HG03097 (cell line): ENCODE measurements at regions not wholly inside any gene's neighbourhood (a gene's known extent, or its start where the extent isn't known, plus 50 kb on each side); places are given as distances from the start of the nearest gene placed in this dataset.

Source experiments
- ATAC-seq: cut with Tn5 transposase; IDR thresholded peaks from one replicate; pipeline ENCODE4 v1.9.1; 2021; ENCODE audit not compliant: unreplicated experiment, low FRiP score

DNA sequence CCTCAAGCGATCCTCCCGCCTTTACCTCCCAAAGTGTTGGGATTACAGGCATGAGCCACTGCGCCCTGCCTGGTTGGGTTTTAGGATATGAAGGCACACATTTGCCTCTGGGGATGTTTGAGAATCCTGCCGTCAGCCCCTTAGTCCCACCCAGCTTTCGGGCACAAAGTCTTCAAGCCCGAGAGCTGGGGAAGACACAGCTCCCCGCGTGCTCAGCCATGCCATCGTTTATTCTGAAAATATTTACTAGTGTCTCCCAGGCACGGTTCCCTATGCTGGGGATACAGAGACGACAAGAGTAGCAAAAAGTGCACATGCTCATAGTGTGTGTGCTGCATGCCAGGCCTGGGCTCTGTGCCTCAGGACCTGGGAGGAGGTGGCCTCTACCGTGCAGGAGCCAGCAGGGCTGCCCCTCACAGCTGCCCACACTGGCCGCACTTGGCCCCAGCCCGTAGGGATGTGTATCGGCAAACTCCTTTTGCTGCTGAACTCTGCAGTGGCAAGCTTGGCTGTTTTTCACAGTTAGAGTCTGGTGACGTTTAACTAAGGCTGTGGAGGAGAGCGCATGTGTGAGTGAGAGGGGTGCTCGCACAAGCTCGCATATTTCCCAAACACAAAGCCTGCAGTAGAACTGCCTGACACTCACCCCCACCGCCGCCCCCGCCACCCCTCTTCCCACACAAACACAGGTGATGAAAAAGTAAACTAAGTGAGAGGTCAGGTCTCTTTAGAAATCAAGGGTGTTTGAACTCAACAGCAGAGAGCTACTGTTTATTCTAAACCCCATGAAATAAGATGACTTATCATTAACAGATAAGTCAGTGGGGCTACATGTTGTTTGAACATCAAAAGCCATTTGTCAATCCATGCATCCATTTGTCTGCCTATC lies 266.4 kb downstream of the MRTFB start:
- ATAC-seq: no peak

DNA sequence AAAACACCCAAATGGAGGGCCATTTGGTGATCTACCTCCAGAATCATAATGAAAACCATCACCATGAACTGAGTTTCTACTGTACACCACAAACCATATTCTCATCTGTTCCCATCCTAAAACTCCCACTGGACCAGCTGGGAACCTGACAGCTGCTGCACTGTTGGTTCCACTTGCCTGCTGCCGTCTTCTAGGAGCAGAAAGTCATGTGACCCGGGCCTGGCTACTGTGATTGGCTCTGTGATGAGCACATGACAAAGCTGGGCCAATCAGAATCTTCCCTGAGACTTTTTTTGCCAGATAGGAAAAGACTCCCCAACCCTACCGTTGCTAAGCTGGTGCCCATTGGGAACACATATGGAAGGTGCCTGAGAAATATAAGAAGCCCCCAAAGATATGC lies 264.2 kb downstream of the MRTFB start:
- ATAC-seq: no peak

DNA sequence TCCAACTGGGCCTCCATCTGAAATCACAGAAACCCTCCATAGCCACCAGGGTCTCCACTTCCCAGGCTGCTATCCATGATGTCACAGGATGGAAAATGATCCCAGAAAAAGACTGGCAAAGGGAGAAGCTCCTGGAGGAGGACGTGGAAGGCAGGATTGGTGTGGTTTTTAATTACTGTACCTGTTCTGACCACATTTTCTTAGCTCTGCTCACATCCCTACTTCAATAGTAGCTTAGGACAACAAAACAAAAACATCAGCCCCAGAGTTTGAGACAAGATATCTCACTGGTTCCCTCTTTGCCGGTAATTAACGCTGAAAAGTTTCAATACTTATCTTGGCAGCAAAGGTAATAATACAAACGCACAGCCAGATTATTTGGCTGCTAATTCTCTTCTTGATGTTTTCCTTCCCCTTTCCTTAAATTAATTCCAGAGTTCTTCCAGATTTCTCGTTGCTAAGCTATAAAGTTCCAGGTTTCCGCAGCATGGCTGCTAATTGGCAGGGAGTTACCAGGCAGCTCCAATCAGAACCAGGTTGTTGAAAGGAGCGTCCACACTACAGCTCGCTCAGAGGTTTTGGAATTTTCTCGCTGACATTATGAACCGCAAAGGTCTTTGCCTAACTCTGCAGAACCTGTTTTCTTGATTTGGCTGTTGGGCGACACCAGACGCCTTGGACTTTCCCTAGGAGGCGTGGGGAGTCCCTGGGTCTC lies 263.4 kb downstream of the MRTFB start:
- no peak for ATAC-seq

DNA sequence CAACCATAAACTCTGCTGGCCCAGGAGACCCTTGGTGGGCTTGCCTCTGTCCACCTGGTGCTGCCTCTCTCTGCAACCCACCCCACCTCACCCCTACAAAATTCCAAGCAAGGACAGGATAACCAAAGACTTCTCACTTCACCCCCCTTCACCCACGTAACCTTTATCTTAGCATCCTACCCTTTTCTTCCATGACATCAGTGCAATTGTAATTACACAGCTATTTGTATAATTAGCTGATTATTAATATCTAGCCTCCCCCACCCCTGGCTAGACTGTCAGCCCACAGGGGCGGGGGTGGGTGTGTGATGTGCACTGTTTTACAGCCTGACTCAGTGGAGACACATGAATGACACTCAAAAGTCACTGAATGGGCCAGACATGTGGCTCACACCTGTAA lies 262.2 kb downstream of the MRTFB start:
- no peak for ATAC-seq

DNA sequence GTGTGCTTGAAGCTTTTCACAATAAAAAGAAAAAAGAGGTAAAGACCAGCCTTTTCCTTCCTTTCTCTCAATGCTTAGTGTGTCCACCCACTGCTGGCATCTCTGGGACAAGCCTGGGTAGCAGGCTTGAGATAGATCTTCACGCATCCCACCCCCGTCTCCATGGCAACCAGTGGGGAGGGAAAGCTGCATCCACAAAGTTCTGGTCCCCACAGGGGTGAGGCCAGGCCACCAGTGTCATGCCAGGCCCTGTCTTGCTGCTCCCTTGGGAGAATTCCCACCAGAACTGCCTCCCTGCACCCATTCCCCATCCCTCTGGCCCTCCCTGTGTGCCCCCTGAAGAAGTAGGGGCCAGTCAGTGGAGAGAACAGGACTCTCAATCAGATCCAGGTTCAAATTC lies 259.9 kb downstream of the MRTFB start:
- ATAC-seq: no peak

DNA sequence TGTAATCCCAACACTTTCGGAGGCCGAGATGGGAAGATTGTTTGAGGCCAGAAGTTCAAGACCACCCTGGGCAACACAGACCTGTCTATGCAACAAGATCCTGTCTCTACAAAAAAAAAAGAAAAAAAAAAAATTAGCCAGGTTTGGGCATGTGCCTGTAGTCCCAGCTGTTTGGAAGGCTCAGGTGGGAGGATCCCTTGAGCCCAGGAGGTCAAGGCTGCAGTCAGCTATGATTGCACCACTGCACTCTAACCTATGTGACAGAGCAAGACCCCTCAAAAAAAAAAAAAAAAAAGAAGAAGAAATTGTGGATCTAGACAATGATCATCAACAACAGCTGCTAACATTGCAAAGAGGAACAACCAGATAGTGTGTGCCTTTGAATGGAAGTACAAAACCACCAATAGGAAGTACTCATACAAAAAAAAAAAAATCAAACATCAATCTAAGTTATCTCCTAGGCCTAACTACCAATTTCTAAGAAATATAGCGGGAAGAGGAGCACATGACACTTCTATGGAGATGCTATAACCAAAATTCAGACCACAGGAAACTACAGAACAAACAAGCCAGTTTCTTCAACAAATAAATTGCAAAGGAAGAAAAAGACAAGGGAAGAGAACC lies 258.7 kb downstream of the MRTFB start:
- ATAC-seq: no peak

DNA sequence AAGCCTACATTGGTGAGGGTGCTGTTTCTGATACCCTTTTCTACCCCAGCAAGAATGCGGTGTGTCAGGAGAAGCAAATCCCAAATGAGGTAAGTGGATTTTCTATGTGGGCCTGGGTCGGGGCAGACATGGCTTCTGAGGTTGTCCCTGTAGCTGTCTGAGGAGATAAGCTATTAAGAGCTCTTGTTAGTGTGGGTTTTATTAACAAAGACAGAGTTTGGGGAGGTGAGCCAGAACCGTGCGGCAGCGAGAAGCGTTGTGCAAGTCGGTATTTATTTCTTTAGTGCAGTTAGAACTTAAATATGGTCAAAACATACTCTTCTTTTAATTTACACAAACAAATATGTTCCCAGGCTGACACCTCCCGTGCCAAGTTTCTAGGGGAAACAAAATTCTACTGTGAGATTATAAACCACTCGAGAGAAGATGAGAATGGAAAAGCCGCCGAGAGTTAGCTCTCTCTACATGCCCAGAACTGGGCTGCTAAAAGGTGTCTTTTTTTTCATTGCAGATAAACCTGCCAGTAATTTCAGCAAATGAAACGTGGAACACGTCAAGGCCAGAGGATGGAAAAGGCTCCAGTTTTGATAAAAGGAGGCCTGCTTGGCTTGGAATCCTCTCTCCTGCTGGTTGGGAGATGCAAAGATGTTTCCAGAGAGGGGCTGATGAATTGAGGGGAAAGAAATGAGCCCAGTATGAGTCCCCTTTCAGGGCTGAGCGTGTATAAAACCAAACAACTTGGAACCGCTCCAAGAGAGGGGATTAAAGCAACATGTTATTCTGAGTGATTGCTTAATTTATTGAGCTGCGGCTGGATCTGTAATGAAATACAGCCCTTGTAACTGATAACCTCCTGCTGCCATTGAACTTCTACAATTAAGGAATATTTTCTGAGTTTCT lies 254.6 kb downstream of the MRTFB start:
- no peak for ATAC-seq

DNA sequence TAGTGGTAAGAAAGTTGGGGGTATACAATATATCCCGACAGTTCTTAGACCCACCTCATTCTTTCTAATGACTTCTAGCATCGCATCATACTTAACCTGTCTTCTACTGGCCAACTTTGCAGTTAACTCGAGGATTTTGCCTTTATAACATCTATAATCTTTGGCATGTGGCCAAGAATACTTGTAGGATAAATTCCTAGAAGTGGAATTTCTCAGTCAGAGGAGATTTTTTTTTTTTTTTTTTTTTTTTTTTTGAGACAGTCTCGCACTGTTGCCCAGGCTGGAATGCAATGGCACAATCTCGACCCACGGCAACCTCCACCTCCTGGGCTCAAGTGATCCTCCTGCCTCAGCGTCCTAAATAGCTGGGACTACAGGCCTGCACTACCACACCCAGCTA lies 253.5 kb downstream of the MRTFB start:
- ATAC-seq: no peak

DNA sequence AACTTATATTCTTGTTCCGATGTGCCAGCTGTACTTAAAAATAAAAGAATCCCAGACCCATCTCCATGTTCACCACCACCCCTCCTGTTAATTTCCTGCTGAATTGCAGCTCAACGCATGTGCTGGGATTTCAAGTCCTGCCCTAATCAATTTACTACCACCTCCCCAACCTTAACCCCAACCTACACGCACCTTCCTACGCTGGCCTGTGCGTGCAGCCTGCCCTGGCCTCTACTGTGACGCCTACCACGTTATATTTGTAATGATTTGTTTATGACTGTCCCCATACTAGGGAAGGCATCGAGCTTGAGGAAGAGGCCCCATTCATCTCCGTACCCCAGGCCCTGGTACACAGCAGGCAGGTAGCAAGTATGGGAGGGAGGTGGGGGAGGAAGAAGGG lies 251.1 kb downstream of the MRTFB start:
- ATAC-seq: no peak

DNA sequence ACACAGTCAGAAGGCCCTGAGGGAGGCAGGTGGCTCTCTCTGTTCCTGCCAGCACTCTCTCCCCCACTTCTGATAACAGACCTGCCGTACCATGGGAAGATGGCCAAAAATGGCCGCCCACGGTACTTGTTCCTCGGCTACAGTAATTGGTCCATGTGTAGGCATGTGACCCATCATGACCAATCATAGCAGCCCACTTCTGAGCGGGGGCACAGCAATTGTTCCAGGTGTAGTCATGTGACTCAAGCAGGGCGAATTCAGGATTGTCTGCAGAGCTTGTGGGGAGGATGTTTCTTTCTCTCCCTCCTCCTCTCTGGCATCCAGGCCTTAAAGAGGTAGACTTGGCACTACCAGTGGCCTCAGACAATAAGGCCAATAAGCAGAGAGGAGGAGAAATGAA lies 250.4 kb downstream of the MRTFB start:
- no peak for ATAC-seq

DNA sequence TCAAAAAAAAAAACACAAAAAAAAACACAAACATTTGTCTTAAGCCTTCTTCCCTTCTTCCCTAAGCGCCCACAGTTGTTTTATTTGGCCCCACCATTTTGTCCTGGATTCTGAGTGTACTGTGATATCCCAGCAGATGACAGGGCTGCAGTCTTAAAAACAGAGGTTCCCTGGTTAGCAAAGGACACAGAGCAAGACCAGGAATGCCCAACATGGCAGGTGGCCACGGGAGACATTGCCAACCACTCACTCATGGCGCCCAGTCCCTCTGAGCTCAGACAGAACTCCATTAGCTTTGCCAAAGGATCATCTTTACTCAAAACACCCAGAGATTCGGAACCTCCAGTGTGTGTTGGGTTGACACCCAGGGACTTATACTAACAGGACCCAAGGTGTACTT lies 249.3 kb downstream of the MRTFB start:
- no peak for ATAC-seq
